GM21723 (cell line): ENCODE measurements at regions not wholly inside any gene's neighbourhood (a gene's known extent, or its start where the extent isn't known, plus 50 kb on each side); places are given as distances from the start of the nearest gene placed in this dataset.
"Not testable (repeated sequence)": the region's sequence is repeated elsewhere in the genome, so short reads cannot be mapped to it uniquely, and the experiment has no call there.

ENCODE experiments used
- ATAC-seq: cut with Tn5 transposase; IDR thresholded peaks from one replicate; pipeline ENCODE4 v1.9.1; 2021; ENCODE audit warnings: mild to moderate bottlenecking, moderate library complexity; ENCODE audit not compliant: unreplicated experiment

- ATAC-seq, result no peak
Observed at GRCh38 chr14:84856751-84857534, 673.0 kb upstream of the FLRT2 start.

GRCh38 chr14:84857571-84857970 is 672.4 kb upstream of the FLRT2 start:
- no peak for ATAC-seq

GRCh38 chr14:84859116-84859515 is 670.8 kb upstream of the FLRT2 start:
- no peak for ATAC-seq

GRCh38 chr14:84864548-84865271 is 665.2 kb upstream of the FLRT2 start:
- ATAC-seq, result no peak

- no peak for ATAC-seq
Observed at GRCh38 chr14:84871734-84872133, 658.2 kb upstream of the FLRT2 start.

GRCh38 chr14:84874436-84874835 is 655.5 kb upstream of the FLRT2 start:
- no peak for ATAC-seq

- ATAC-seq, result no peak
Observed at GRCh38 chr14:84877061-84877460, 652.9 kb upstream of the FLRT2 start.

- ATAC-seq, result no peak
Observed at GRCh38 chr14:84882830-84883229, 647.1 kb upstream of the FLRT2 start.

GRCh38 chr14:84885061-84885460 is 644.9 kb upstream of the FLRT2 start:
- ATAC-seq, result no peak

- no peak for ATAC-seq
Observed at GRCh38 chr14:84891404-84891803, 638.5 kb upstream of the FLRT2 start.

- ATAC-seq, result no peak
Observed at GRCh38 chr14:84894254-84894653, 635.7 kb upstream of the FLRT2 start.

GRCh38 chr14:84922370-84922769 is 607.6 kb upstream of the FLRT2 start:
- ATAC-seq, result no peak

GRCh38 chr14:84926656-84927055 is 603.3 kb upstream of the FLRT2 start:
- no peak for ATAC-seq

GRCh38 chr14:84927096-84927827 is 602.7 kb upstream of the FLRT2 start:
- no peak for ATAC-seq

GRCh38 chr14:84929086-84929485 is 600.9 kb upstream of the FLRT2 start:
- ATAC-seq, result no peak

- no peak for ATAC-seq
Observed at GRCh38 chr14:84929834-84930233, 600.1 kb upstream of the FLRT2 start.

GRCh38 chr14:84937016-84937415 is 592.9 kb upstream of the FLRT2 start:
- no peak for ATAC-seq

- ATAC-seq, result no peak
Observed at GRCh38 chr14:84937449-84937848, 592.5 kb upstream of the FLRT2 start.

- ATAC-seq, result not testable (repeated sequence)
Observed at GRCh38 chr14:84944901-84945300, 585.0 kb upstream of the FLRT2 start.

GRCh38 chr14:84959851-84960520 is 570.0 kb upstream of the FLRT2 start:
- ATAC-seq, result no peak

- no peak for ATAC-seq
Observed at GRCh38 chr14:84961637-84962036, 568.3 kb upstream of the FLRT2 start.
